K562 (cell line): ENCODE measurements at regions not wholly inside any gene's neighbourhood (a gene's known extent, or its start where the extent isn't known, plus 50 kb on each side); places are given as distances from the start of the nearest gene placed in this dataset.

Experiments
- ATAC-seq: fragments of 200-7000 bp; cut with Tn5 transposase; 3 replicates; pipeline ENCODE4 v1.9.1; 2020; ENCODE audit warnings: moderate library complexity
- BruUV-seq: library from RNA; stranded (reverse); fragments of 400-500 nt; replicated peaks from 2 replicates; lab custom pipeline; 2021; lab: Mats Ljungman, UMichigan
- CTCF ChIA-PET: fragments of 300-600 bp; formaldehyde crosslinking; extraction: SDS; loops from one replicate; lab custom pipeline; 2021; ENCODE audit warnings: low intra/inter-chr PET ratio; lab: Yijun Ruan, JAX
- POLR2A ChIA-PET: fragments of 300-600, 350-650 bp; sonication (Branson Sonifier 250); formaldehyde crosslinking; extraction: SDS; loops from one replicate; lab custom pipeline; 2021; ENCODE audit warnings: antibody characterized with exemption, inconsistent platforms; lab: Yijun Ruan, JAX
- DNase-seq, 4 experiments: peaks; one replicate each; pipeline versions ENCODE4 v3.0.0 to v3.0.0-alpha.2; 2011 to 2018; ENCODE audit warnings: low spot score in 3 of 4, mixed read lengths in 3 of 4; ENCODE audit errors: extremely low read depth in 1 of 4
- FAIRE-seq: peaks from 2 replicates; lab custom pipeline; 2011; peaks lifted over from hg19 to GRCh38; lab: Jason Lieb, UNC
- H2AFZ ChIP-seq: 2 replicates; pipeline ENCODE4 v1.6.0; 2011; ENCODE audit warnings: low read depth, low read length, control low read depth, inconsistent platforms
- H3K27ac ChIP-seq: fragments of 200-600 bp; 3 replicates; pipeline ENCODE4 v1.8.0; 2011; ENCODE audit warnings: low read depth, mild to moderate bottlenecking, control low read depth, inconsistent platforms, low read length, moderate library complexity, mixed read lengths; ENCODE audit errors: extremely low read depth
- H3K27me3 ChIP-seq, 2 experiments: fragments of 300-600 bp in 1 of 2; 2 replicates in 1 of 2; 3 replicates in 1 of 2; pipeline versions ENCODE4 v1.6.0 to v1.8.0; 2011; ENCODE audit warnings: inconsistent platforms in 2 of 2, low read length in 2 of 2, mild to moderate bottlenecking in 1 of 2, mixed read lengths in 1 of 2, moderate library complexity in 1 of 2; ENCODE audit not compliant: control insufficient read depth in 2 of 2, insufficient read depth in 2 of 2
- H3K36me3 ChIP-seq: fragments of 300-600 bp; 3 replicates; pipeline ENCODE4 v1.8.0; 2011; ENCODE audit warnings: mild to moderate bottlenecking, low read length, inconsistent platforms; ENCODE audit not compliant: control insufficient read depth, insufficient read depth
- H3K4me1 ChIP-seq, 2 experiments: fragments of 200-600 bp in 1 of 2; replicated peaks in 1 of 2; 2 replicates in 1 of 2; 3 replicates in 1 of 2; pipeline versions ENCODE4 v1.5.1 to v1.8.0; 2011; ENCODE audit warnings: inconsistent platforms in 2 of 2, low read length in 2 of 2, mild to moderate bottlenecking in 1 of 2, mixed read lengths in 1 of 2, moderate library complexity in 1 of 2; ENCODE audit not compliant: control insufficient read depth in 2 of 2, insufficient read depth in 2 of 2
- H3K4me2 ChIP-seq: 2 replicates; pipeline ENCODE4 v1.6.1; 2011; ENCODE audit warnings: low read length, control low read depth, inconsistent platforms, mixed read lengths; ENCODE audit not compliant: insufficient read depth
- H3K4me3 ChIP-seq: fragments of 200-600 bp; sonication (generic), shearing (Covaris generic); 2 replicates; pipeline ENCODE4 v1.5.1; 2016; ENCODE audit warnings: control low read depth, inconsistent platforms
- H3K79me2 ChIP-seq: fragments of 200-600 bp; 3 replicates; pipeline ENCODE4 v1.8.0; 2011; ENCODE audit warnings: low read length, inconsistent platforms; ENCODE audit not compliant: control insufficient read depth, insufficient read depth
- H3K9ac ChIP-seq, 2 experiments: 2 replicates each; pipeline versions ENCODE4 v1.6.0 to v1.6.1; 2011; ENCODE audit warnings: low read depth in 2 of 2, low read length in 2 of 2, control low read depth in 1 of 2, inconsistent platforms in 1 of 2, mild to moderate bottlenecking in 1 of 2, mixed read lengths in 1 of 2; ENCODE audit not compliant: insufficient read depth in 1 of 2
- H3K9me1 ChIP-seq: one replicate; pipeline ENCODE4 v1.6.0; 2011; ENCODE audit warnings: inconsistent platforms, mild to moderate bottlenecking, low read length, moderate library complexity; ENCODE audit not compliant: control insufficient read depth, insufficient read depth
- H3K9me3 ChIP-seq: replicated peaks from 2 replicates; pipeline ENCODE4 v1.5.1; 2011; ENCODE audit warnings: low read depth, low read length, inconsistent platforms; ENCODE audit not compliant: control insufficient read depth, insufficient read depth
- H4K20me1 ChIP-seq: replicated peaks from 2 replicates; pipeline ENCODE4 v1.6.1; 2011; ENCODE audit warnings: low read length, inconsistent platforms, mixed read lengths; ENCODE audit not compliant: control insufficient read depth, insufficient read depth
- BACH1 ChIP-seq: fragments of 200-800 bp; sonication (Bioruptor generic); IDR thresholded peaks from 2 replicates; pipeline ENCODE4 v1.6.1; 2016; ENCODE audit warnings: missing genetic modification characterization, missing compliant biosample characterization
- CBX2 ChIP-seq: fragments of 200-600 bp; sonication (generic); IDR thresholded peaks from one replicate; pipeline ENCODE4 v1.6.1; 2012; ENCODE audit warnings: mild to moderate bottlenecking, low read length, inconsistent platforms; ENCODE audit not compliant: insufficient read depth, poor library complexity, severe bottlenecking
- CCAR2 ChIP-seq: fragments of 200-400 bp; formaldehyde crosslinking; IDR thresholded peaks from 2 replicates; pipeline ENCODE4 v1.6.1; 2017; ENCODE audit warnings: mild to moderate bottlenecking, low read depth, low read length
- CHD1 ChIP-seq: fragments of 200-600 bp; sonication (generic); IDR thresholded peaks from one replicate; pipeline ENCODE4 v1.6.1; 2012; ENCODE audit warnings: mild to moderate bottlenecking, moderate library complexity, low read length, inconsistent platforms
- DMBX1 ChIP-seq: fragments of 250-450 bp; sonication (Bioruptor Pico); IDR thresholded peaks from 2 replicates; pipeline ENCODE4 v1.8.0; 2022; ENCODE audit warnings: inconsistent platforms, mild to moderate bottlenecking, moderate library complexity, borderline replicate concordance
- EGR1 ChIP-seq: fragments of 450-650 bp; conservative IDR thresholded peaks from 2 replicates; pipeline ENCODE4 v1.6.1; 2017; ENCODE audit warnings: mild to moderate bottlenecking
- ETV1 ChIP-seq: fragments of 450-650 bp; conservative IDR thresholded peaks from 2 replicates; pipeline ENCODE4 v1.6.1; 2016; ENCODE audit warnings: missing genetic modification characterization, control low read depth, low read depth, missing compliant biosample characterization
- NR2C1 ChIP-seq, 2 experiments: fragments of 450-650 bp; IDR thresholded peaks; 2 replicates each; pipeline ENCODE4 v1.6.1; 2017; ENCODE audit warnings: mild to moderate bottlenecking in 2 of 2, antibody characterized with exemption in 1 of 2, inconsistent platforms in 1 of 2, missing compliant biosample characterization in 1 of 2, missing genetic modification characterization in 1 of 2
- RAD21 ChIP-seq, 2 experiments: fragments of 250-450 bp in 1 of 2; fragments of 450-650 bp in 1 of 2; sonication (Bioruptor Pico) in 1 of 2; formaldehyde crosslinking in 1 of 2; IDR thresholded peaks in 1 of 2; conservative IDR thresholded peaks in 1 of 2; 2 replicates each; pipeline versions ENCODE4 v1.4.0 to v1.8.0; 2020 to 2022; ENCODE audit warnings: mild to moderate bottlenecking in 2 of 2, moderate library complexity in 1 of 2
- RBM14 ChIP-seq: fragments of 200-400 bp; formaldehyde crosslinking; IDR thresholded peaks from 2 replicates; pipeline ENCODE4 v1.6.1; 2018; ENCODE audit warnings: low read depth, mild to moderate bottlenecking, low read length, moderate library complexity, borderline replicate concordance; ENCODE audit not compliant: insufficient read depth
- SP1 ChIP-seq: sonication (generic); formaldehyde crosslinking; IDR thresholded peaks from 2 replicates; pipeline ENCODE4 v1.8.1; 2022; ENCODE audit warnings: mild to moderate bottlenecking, missing genetic modification reagents
- ZC3H8 ChIP-seq: fragments of 450-650 bp; IDR thresholded peaks from 2 replicates; pipeline ENCODE4 v1.6.1; 2017
- WGBS: fragments of 100-300 bp; shearing (Covaris generic); methylation state at CpG from one replicate; pipeline ENCODE4 v1.1.6; 2016; ENCODE audit warnings: low coverage, mixed read lengths; ENCODE audit not compliant: insufficient coverage; ENCODE audit errors: missing lambda C conversion rate; 5-methylcytosine and 5-hydroxymethylcytosine counted together
- in situ Hi-C: fragments of 300-500 bp; cut with MboI; formaldehyde crosslinking; loops from 4 replicates; pipeline ENCODE4 v1.15.0; 2018; ENCODE audit warnings: inconsistent platforms, mixed read lengths
- intact Hi-C: fragments of 100-400 bp; cut with micrococcal nuclease; formaldehyde crosslinking; loops from 2 replicates; pipeline ENCODE4 v1.14.2; 2022
- TF ChIP-seq, protein P1 (sequence below): fragments of 450-650 bp; conservative IDR thresholded peaks from 2 replicates; pipeline ENCODE4 v1.6.1; 2016; ENCODE audit warnings: missing genetic modification characterization, low read depth, mild to moderate bottlenecking, missing compliant biosample characterization, moderate library complexity

- in situ Hi-C loops (no loop called here), intact Hi-C loops (no loop called here)
- no peak overlapping the region for H3K4me2 ChIP-seq
- FAIRE-seq (no peak), ATAC-seq (no peak), DNase-seq (no peak)
- 12% methylated on average over 6 of the region's 6 CpGs for WGBS
- no TSS peak for BruUV-seq
- peaks cover 0 to 3% of the 10 kb centered on the region in 2 experiments; a peak in 1 of 5 replicates for H3K4me1 ChIP-seq
- no peak overlapping the region for H3K27ac ChIP-seq
- POLR2A ChIA-PET = interaction anchor here (0.7 kb wide), 1 partner anchor 838 kb away, joined by 3 read pairs; no protein-coding TSS in a partner anchor
- no peak overlapping the region for H2AFZ ChIP-seq
- peaks cover 43 to 58% of the 10 kb centered on the region in 2 experiments for H3K27me3 ChIP-seq
- CTCF ChIA-PET = no interaction called here
- no peaks in the 10 kb centered on the region; the same call in 1 of the 2 replicates for H3K9me3 ChIP-seq
- H3K9ac ChIP-seq = no peak overlapping the region
- no peaks in the 10 kb centered on the region for H3K79me2 ChIP-seq
- TF ChIP-seq, protein P1, sequence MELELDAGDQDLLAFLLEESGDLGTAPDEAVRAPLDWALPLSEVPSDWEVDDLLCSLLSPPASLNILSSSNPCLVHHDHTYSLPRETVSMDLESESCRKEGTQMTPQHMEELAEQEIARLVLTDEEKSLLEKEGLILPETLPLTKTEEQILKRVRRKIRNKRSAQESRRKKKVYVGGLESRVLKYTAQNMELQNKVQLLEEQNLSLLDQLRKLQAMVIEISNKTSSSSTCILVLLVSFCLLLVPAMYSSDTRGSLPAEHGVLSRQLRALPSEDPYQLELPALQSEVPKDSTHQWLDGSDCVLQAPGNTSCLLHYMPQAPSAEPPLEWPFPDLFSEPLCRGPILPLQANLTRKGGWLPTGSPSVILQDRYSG (tag) = no peak
- no peaks in the 10 kb centered on the region for H4K20me1 ChIP-seq
- no peak overlapping the region for H3K4me3 ChIP-seq
- no peaks in the 10 kb centered on the region for H3K36me3 ChIP-seq
- H3K9me1 ChIP-seq = no peaks in the 10 kb centered on the region
Observed at GRCh38 chr20:58566981-58567380, 51.8 kb upstream of the APCDD1L start.

- Histone ChIP-seq H3K79me2 (no peaks in the 10 kb centered on the region), H3K27me3 (peaks cover 40 to 56% of the 10 kb centered on the region in 2 experiments), H3K4me2 (no peak overlapping the region), H3K27ac (no peak overlapping the region), H3K36me3 (no peaks in the 10 kb centered on the region), H3K4me1 (peaks cover 0 to 3% of the 10 kb centered on the region in 2 experiments; a peak in 1 of 5 replicates), H4K20me1 (no peaks in the 10 kb centered on the region), H2AFZ (no peak overlapping the region), H3K9me1 (no peaks in the 10 kb centered on the region), H3K9ac (no peak overlapping the region), H3K9me3 (no peaks in the 10 kb centered on the region; the same call in 1 of the 2 replicates), H3K4me3 (no peak overlapping the region)
- in situ Hi-C loops (no loop called here), intact Hi-C loops (no loop called here)
- ATAC-seq = no peak
- WGBS = 7% methylated on average over 13 of the region's 13 CpGs
- ChIA-PET POLR2A (no interaction called here), CTCF (no interaction called here)
- FAIRE-seq = no peak
- no TSS peak for BruUV-seq
- DNase-seq = no peak
- TF ChIP-seq CCAR2 = no peak
- TF ChIP-seq CHD1 = no peak
- no peak for TF ChIP-seq RAD21 (CRISPR knock-in tag; conservative IDR thresholded peaks at IDR 0.05 in 1 of 2, IDR thresholded peaks at IDR 0.05 in 1 of 2)
- no peak for TF ChIP-seq ETV1 (tag)
- TF ChIP-seq DMBX1 (CRISPR knock-in tag) = no peak
- no peak for TF ChIP-seq NR2C1 (IDR thresholded peaks at IDR 0.05)
- TF ChIP-seq NR2C1 (tag; IDR thresholded peaks at IDR 0.05) = no peak
- no peak for TF ChIP-seq CBX2
- no peak for TF ChIP-seq SP1 (CRISPR knock-in tag)
- TF ChIP-seq EGR1 = no peak
- TF ChIP-seq ZC3H8 = no peak
- no peak for TF ChIP-seq RBM14
- TF ChIP-seq BACH1 (tag) = no peak
Observed at GRCh38 chr20:58565461-58566175, 50.4 kb upstream of the APCDD1L start.
